ENCODE measurements at regions not wholly inside any gene's neighbourhood (a gene's known extent, or its start where the extent isn't known, plus 50 kb on each side); places are given as distances from the start of the nearest gene placed in this dataset.

DNA sequence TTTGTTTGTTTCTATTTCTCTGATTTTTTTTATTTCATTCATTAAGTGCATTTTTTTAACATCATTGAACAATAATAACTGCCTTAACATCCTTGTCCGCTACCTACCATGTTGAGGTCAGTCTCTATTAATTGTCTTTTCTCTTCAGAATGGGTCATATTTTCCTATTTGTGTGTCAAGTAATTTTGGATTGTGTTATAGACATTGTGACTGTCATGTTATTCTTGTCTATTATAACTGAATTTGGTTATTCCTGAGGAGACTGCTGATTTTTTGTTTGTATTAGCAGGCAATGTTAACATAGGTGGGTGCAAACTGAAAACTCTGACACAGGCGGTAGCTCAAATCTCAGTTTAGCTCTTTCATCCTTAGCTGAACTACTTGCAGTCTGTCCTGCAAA is 169.9 kb downstream of the DICER1 start:
- no peak for DNase-seq (ENCODE audit: low spot score)
- no peak overlapping the region for H3K4me3 Mint-ChIP-seq (ENCODE audit: low read depth)
- intact Hi-C loops (cut with micrococcal nuclease): no loop called here
- no peaks in the 10 kb centered on the region for H3K36me3 Mint-ChIP-seq (ENCODE audit: low read depth)
- H3K4me1 Mint-ChIP-seq (ENCODE audit: low read depth): no peaks in the 10 kb centered on the region
- H3K27me3 Mint-ChIP-seq (ENCODE audit: low read depth): peaks cover 5% of the 10 kb centered on the region
- H3K27ac Mint-ChIP-seq: no peak overlapping the region
- peaks cover 5% of the 10 kb centered on the region for H3K9me3 Mint-ChIP-seq

DNA sequence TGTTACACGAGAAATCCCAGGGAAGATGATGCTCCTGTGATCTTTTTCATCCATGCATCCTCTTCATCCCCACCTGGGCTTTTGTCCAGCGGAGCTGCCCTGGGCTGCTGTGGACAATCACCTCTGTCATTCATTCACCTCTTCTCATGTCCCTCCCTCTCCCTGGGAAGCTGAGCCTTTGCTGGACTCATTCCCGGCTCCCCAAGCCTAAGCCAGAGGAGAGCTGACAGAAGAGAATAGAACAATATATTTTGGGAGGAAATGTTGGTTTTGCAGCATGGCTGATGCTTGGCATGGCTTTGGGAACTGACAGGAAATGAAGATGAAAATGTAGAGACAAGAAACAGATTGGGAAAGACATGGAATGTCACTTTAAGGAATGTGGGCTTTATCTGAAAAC is 177.4 kb downstream of the DICER1 start:
- intact Hi-C loops (cut with micrococcal nuclease): no loop called here
- Mint-ChIP-seq H3K27ac (no peak overlapping the region), H3K4me3 (ENCODE audit: low read depth) (no peak overlapping the region), H3K36me3 (ENCODE audit: low read depth) (no peaks in the 10 kb centered on the region), H3K9me3 (no peaks in the 10 kb centered on the region), H3K4me1 (ENCODE audit: low read depth) (no peaks in the 10 kb centered on the region), H3K27me3 (ENCODE audit: low read depth) (peaks cover 4% of the 10 kb centered on the region)
- no peak for DNase-seq (ENCODE audit: low spot score)

DNA sequence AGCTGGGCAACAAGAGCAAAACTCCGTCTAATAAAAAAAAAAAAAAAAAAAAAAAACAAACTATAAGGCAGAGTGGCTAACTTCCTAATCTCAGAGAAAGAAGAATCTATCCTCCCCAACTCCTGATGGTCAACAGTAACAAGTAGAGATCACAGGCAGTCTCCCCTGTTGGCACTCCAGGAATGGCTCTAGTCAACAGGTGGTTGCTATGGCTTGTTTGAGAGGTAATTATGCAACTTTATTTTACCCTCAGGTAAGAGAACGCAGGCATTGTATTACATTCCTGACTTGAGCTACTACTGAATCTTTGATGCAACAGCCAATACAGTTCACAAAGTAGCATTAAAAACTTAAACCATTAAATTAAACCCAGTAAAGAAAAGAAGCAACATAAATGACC is 180.3 kb downstream of the DICER1 start:
- Mint-ChIP-seq H3K36me3 (ENCODE audit: low read depth) (no peaks in the 10 kb centered on the region), H3K4me1 (ENCODE audit: low read depth) (no peaks in the 10 kb centered on the region), H3K4me3 (ENCODE audit: low read depth) (no peak overlapping the region), H3K9me3 (no peaks in the 10 kb centered on the region), H3K27me3 (ENCODE audit: low read depth) (no peaks in the 10 kb centered on the region), H3K27ac (no peak overlapping the region)
- DNase-seq (ENCODE audit: low spot score): no peak
- intact Hi-C loops (cut with micrococcal nuclease): no loop called here

DNA sequence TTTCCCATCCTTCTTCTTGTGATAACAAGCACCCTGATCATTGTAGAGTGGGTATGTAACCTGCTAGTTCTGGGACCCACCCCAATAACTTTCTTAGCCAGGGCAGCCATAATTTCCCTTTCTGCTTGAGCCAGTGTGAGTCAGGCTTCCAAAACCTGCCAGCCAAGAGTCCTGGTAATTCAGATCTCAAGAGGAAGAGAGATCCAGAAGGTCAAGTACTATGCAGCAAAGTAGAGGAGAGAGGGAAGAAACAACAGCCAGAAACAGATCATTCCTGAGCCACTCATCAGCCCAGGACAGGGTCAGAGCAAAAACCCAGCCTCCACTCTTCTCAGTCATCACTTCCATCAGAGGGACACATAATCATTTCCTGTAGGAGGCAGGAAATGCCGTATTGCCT is 182.0 kb downstream of the DICER1 start:
- H3K36me3 Mint-ChIP-seq (ENCODE audit: low read depth): no peaks in the 10 kb centered on the region

DNA sequence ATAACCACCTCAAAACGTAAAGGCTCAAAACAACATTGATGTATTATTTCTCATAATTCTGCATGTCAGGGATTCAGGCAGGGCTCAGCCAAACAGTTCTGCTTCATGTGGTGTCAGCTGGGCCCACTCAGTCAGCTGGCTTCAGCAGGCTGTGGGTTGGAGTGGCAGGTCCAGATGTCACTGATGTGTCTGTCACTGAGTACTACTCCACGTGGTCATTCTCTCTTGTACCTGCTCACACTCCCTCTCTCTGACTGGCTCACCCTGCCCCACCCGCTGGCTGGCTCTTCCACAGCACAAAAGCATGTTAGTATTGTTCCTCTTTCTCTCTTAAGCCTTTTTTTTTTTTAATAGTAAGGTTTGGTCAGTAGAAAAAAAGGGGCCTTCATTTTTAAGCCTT is 182.4 kb downstream of the DICER1 start:
- Mint-ChIP-seq H3K36me3 (ENCODE audit: low read depth) (no peaks in the 10 kb centered on the region), H3K27me3 (ENCODE audit: low read depth) (no peaks in the 10 kb centered on the region), H3K9me3 (no peaks in the 10 kb centered on the region), H3K4me1 (ENCODE audit: low read depth) (no peaks in the 10 kb centered on the region), H3K27ac (no peak overlapping the region), H3K4me3 (ENCODE audit: low read depth) (no peak overlapping the region)
- intact Hi-C loops (cut with micrococcal nuclease): no loop called here
- DNase-seq (ENCODE audit: low spot score): no peak

More for the DNA sequence above, 182.0 kb downstream of the DICER1 start:
- intact Hi-C loops (cut with micrococcal nuclease): no loop called here
- Mint-ChIP-seq H3K27ac (no peak overlapping the region), H3K4me1 (ENCODE audit: low read depth) (no peaks in the 10 kb centered on the region), H3K4me3 (ENCODE audit: low read depth) (no peak overlapping the region), H3K9me3 (no peaks in the 10 kb centered on the region), H3K27me3 (ENCODE audit: low read depth) (no peaks in the 10 kb centered on the region)
- no peak for DNase-seq (ENCODE audit: low spot score)

DNA sequence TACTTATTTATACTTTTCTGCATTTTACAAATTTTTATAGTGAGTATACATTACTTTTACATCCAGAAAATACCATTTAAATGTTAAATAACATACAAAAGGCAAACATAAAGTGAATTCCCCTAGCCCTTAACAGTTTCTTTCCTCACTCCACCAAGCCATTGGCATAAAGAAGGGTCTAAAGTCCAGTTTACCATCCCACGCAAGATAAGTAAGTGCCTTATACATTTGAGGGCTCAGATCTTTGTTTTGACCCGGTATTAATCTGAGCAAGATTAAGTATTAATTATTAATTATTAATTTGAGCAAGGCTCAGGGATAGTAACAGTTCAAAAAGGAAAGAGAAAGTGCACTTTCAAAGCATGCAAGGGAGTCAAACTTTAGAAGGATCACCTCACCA is 182.9 kb downstream of the DICER1 start:
- no peaks in the 10 kb centered on the region for H3K27me3 Mint-ChIP-seq (ENCODE audit: low read depth)
- H3K4me3 Mint-ChIP-seq (ENCODE audit: low read depth): no peak overlapping the region
- no peaks in the 10 kb centered on the region for H3K4me1 Mint-ChIP-seq (ENCODE audit: low read depth)
- intact Hi-C loops (cut with micrococcal nuclease): no loop called here
- H3K36me3 Mint-ChIP-seq (ENCODE audit: low read depth): no peaks in the 10 kb centered on the region
- DNase-seq (ENCODE audit: low spot score): no peak
- no peaks in the 10 kb centered on the region for H3K9me3 Mint-ChIP-seq
- H3K27ac Mint-ChIP-seq: no peak overlapping the region

DNA sequence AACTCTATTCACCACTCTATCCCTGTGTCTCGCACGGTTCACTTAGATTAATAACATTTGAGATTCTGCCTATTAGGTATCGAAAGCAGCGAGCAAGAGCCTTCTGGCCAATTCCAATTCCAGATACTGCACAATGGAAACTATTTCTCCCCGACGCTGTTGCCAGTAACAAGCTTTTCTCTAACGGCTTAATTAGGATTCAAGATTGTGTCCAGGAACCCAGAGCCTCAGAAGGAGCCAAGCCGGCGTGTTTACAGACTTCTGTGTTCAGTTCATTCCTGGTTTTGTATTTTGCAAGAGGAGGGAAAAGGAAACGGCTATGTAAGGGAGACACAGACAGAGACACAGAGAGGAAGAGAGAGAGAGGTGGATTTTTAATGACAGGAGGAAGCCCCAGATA is 185.6 kb downstream of the DICER1 start:
- intact Hi-C loops (cut with micrococcal nuclease): no loop called here
- no peak for DNase-seq (ENCODE audit: low spot score)
- Mint-ChIP-seq H3K27me3 (ENCODE audit: low read depth) (no peaks in the 10 kb centered on the region), H3K4me1 (ENCODE audit: low read depth) (no peaks in the 10 kb centered on the region), H3K9me3 (no peaks in the 10 kb centered on the region), H3K27ac (no peak overlapping the region), H3K4me3 (ENCODE audit: low read depth) (no peak overlapping the region), H3K36me3 (ENCODE audit: low read depth) (no peaks in the 10 kb centered on the region)

DNA sequence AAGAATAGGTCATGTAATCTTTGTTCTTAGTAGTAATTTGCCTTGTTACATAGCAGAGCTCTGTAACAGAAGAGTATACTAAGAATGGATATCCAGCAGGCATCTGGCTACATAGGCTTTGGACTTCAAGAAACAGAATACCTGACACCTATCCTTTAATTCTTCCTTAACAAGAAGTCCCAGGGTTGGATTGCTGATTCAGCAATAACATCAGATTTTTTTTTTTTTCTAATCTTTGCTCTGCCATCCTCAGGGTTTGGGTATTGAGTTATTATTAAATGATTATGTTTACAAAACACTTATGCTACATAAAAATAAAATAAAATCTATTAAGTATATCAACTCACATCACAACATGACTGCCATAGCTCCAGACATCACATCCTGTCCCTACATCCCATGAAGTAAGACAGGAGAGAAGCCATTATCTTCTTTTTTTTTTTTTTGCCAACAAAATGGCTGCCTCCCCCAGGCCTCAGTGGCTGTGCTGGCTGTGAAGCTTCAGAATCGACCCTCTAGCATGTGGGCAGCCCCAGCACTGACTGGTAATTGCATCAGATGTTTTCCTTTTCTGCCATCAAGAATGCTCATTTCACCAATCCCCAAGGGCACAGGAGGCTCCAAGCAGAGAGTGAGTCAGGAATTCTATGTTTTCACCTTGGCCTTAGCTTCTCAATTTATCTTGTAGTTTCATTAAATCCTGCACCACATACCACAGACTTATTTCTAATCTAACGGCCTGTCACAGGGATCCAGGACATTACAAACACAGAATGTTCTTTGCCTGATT is 186.2 kb downstream of the DICER1 start:
- intact Hi-C loops (cut with micrococcal nuclease): no loop called here
- no peaks in the 10 kb centered on the region for H3K36me3 Mint-ChIP-seq (ENCODE audit: low read depth)
- H3K27me3 Mint-ChIP-seq (ENCODE audit: low read depth): no peaks in the 10 kb centered on the region
- no peak overlapping the region for H3K4me3 Mint-ChIP-seq (ENCODE audit: low read depth)
- H3K9me3 Mint-ChIP-seq: no peaks in the 10 kb centered on the region
- no peak for DNase-seq (ENCODE audit: low spot score)
- H3K4me1 Mint-ChIP-seq (ENCODE audit: low read depth): no peaks in the 10 kb centered on the region
- no peak overlapping the region for H3K27ac Mint-ChIP-seq

DNA sequence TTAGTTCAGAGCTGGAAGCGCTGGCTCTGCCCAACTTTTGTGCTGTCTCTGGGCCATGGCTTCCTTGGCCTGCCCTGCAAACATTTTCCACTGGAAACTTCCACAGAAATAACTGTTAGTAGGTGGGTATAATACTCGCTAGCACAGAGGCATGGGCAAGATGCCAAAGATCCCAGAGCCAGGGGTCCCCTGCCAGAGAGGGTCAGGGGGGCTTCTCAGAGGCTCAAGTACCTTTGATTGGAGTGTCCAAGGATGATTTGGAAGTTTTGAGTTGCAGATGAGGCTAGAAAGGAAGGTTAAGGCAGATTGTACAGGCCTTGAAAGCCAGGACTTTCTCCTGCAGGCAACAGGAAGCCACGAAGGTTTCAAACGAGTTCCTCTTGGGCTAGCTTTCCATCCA is 187.6 kb downstream of the DICER1 start:
- Mint-ChIP-seq H3K27ac (no peak overlapping the region), H3K4me3 (ENCODE audit: low read depth) (no peak overlapping the region), H3K9me3 (no peaks in the 10 kb centered on the region), H3K27me3 (ENCODE audit: low read depth) (no peaks in the 10 kb centered on the region), H3K4me1 (ENCODE audit: low read depth) (no peaks in the 10 kb centered on the region), H3K36me3 (ENCODE audit: low read depth) (no peaks in the 10 kb centered on the region)
- intact Hi-C loops (cut with micrococcal nuclease): no loop called here
- DNase-seq (ENCODE audit: low spot score): no peak

DNA sequence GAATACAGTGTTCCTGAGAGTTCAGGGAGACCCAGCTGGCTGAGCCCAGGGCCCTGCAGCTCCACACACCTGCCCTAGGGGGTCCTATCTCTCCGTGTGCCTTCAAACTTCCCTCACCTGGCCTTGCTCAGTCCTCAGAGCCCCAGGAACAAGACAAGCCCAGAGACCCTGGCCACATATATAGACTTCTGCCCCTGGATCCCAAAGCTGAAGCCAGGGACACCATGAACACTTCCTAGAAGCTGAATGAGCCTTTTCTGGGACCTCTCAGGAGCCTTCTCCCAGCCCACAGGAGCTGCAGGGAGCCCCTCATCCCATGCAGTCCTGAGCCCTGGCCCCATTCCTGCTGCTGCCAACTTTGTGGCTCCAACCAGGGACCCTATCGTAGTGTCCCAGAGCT is 190.5 kb downstream of the DICER1 start:
- no peak for DNase-seq (ENCODE audit: low spot score)
- Mint-ChIP-seq H3K4me1 (ENCODE audit: low read depth) (no peaks in the 10 kb centered on the region), H3K27ac (no peak overlapping the region), H3K4me3 (ENCODE audit: low read depth) (no peak overlapping the region), H3K9me3 (no peaks in the 10 kb centered on the region), H3K36me3 (ENCODE audit: low read depth) (no peaks in the 10 kb centered on the region), H3K27me3 (ENCODE audit: low read depth) (no peaks in the 10 kb centered on the region)
- intact Hi-C loops (cut with micrococcal nuclease): no loop called here

DNA sequence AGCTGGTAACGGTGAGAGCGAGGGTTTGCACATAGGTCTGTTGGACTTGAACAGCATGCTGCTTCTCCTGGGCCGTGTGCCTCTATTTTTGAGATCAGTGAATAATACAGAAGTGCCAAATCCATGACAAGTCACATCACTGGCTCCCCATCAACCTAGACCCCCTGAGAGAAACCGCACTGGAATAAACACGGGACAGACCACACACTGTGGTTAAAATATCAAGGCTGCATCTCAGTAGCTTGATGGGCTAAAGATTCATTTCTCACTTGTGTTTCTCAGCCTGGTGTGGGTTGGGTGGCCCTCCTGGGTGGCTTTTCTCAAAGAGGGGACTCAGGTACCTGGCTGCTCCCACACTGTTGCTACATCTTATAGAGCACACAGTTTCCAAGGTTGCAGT is 191.0 kb downstream of the DICER1 start:
- H3K36me3 Mint-ChIP-seq (ENCODE audit: low read depth): no peaks in the 10 kb centered on the region
- no peak overlapping the region for H3K27ac Mint-ChIP-seq
- no peak for DNase-seq (ENCODE audit: low spot score)
- H3K4me3 Mint-ChIP-seq (ENCODE audit: low read depth): no peak overlapping the region
- no peaks in the 10 kb centered on the region for H3K4me1 Mint-ChIP-seq (ENCODE audit: low read depth)
- H3K9me3 Mint-ChIP-seq: no peaks in the 10 kb centered on the region
- no peaks in the 10 kb centered on the region for H3K27me3 Mint-ChIP-seq (ENCODE audit: low read depth)
- intact Hi-C loops (cut with micrococcal nuclease): no loop called here

DNA sequence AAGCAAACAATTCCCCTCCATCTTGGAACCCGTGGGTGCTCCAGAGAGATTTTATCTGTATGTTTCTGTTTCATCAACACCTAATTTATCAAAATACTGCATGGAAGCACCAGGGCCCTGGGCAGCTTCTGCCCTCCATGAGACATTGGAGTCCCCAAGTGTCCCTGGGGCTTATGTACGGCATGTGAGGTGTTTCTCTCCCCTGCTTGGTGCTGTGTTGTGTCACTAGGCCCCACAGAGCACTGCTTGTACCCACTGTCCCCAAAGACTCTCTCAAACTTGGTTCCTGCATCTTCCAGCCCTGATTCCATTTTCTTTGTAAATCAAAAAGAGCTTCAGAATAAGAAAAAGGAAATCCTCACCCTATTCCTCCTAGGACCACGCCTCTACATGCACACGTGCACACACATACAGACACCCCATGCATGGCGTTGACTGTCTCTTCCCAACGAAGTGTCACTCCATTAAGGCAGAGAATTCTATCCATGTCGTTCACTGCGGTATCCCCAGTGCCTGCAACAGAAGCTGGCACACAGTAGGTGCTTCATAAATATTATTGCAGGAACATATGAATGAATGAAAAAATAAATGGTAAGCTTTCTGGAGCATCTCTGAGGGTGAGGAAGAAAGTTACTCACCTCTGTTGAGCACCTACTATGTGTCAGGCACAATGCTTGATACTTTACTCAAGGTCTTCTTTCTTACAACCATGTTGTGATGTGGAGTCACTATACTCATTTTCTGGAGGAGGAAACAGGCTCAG is 191.6 kb downstream of the DICER1 start:
- Mint-ChIP-seq H3K36me3 (ENCODE audit: low read depth) (no peaks in the 10 kb centered on the region), H3K9me3 (no peaks in the 10 kb centered on the region), H3K27ac (no peak overlapping the region), H3K4me3 (ENCODE audit: low read depth) (no peak overlapping the region), H3K4me1 (ENCODE audit: low read depth) (no peaks in the 10 kb centered on the region), H3K27me3 (ENCODE audit: low read depth) (no peaks in the 10 kb centered on the region)
- no peak for DNase-seq (ENCODE audit: low spot score)
- intact Hi-C loops (cut with micrococcal nuclease): no loop called here

DNA sequence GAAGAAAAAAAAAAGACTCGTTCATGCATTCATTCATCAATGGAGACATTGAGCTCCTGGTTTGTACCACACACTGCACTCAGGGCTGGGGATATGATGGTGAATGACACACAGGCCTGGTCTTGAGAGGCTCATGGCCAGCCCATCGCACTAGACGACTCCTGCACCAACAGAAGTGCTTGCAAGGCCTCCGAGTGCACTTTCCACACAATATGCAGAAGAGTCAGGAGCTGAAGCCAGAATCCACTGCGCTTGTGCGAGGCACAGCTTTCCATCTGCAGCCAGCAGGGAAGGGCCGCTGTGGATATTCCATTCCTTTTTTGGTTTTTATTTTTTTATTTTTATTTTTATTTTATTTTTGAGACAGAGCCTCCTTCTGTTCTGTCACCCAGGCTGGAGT is 192.4 kb downstream of the DICER1 start:
- Mint-ChIP-seq H3K9me3 (no peaks in the 10 kb centered on the region), H3K27ac (no peak overlapping the region), H3K4me3 (ENCODE audit: low read depth) (no peak overlapping the region), H3K36me3 (ENCODE audit: low read depth) (no peaks in the 10 kb centered on the region), H3K4me1 (ENCODE audit: low read depth) (no peaks in the 10 kb centered on the region), H3K27me3 (ENCODE audit: low read depth) (no peaks in the 10 kb centered on the region)
- no peak for DNase-seq (ENCODE audit: low spot score)
- intact Hi-C loops (cut with micrococcal nuclease): no loop called here
